Fibroblast of gingiva (primary cell): ENCODE measurements at regions not wholly inside any gene's neighbourhood (a gene's known extent, or its start where the extent isn't known, plus 50 kb on each side); places are given as distances from the start of the nearest gene placed in this dataset.

Experiments used
- DNase-seq: peaks from one replicate; pipeline ENCODE4 v3.0.0-alpha.2; 2011; ENCODE audit warnings: low read depth

GRCh38 chr13:29654843-29655547, 59.5 kb upstream of the SLC7A1 start:
- DNase-seq: peak; percentile 87

DNA sequence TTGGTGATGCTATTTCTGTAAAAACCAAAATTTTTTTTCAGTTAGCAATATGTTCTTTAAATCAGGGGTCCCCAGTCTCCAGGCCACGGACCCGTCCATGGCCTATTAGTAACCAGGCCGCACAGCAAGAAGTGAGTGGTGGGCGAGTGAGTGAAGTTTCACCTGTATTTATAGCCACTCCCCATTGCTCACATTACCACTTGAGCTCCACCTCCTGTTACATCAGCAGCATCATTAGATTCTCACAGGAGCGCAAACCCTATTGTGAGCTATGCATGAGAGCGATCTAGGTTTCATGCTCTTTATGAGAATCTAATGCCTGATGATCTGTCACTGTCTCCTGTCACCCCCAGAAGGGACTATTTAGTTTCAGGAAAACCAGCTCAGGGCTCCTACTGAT, 58.9 kb upstream of the SLC7A1 start:
- DNase-seq: no peak

DNA sequence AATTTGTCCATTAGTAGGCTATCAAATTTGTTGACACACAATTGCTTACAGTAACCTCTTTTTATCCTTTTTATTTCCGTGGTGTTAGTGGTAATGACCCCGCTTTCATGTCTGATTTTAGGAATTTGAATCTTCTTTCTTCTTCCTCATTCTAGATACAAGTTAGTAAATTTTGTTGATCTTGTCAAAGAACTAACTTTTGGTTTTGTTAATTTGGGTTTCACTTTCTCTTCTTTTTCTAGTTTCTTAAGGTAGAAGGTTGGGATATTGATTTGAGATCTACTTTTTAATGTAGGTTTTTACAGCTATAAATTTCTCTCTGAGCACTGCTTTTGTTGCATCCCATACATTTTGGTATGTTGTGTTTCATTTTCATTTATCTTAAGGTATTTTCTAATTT, 53.3 kb upstream of the SLC7A1 start:
- DNase-seq: no peak
